D721Med (cell line): ENCODE measurements at regions not wholly inside any gene's neighbourhood (a gene's known extent, or its start where the extent isn't known, plus 50 kb on each side); places are given as distances from the start of the nearest gene placed in this dataset.

Source experiments
- DNase-seq: peaks from one replicate; pipeline ENCODE4 v3.0.0; 2011; ENCODE audit warnings: low spot score; ENCODE audit not compliant: insufficient read length
- FAIRE-seq: peaks from 2 replicates; lab custom pipeline; 2011; peaks lifted over from hg19 to GRCh38; lab: Jason Lieb, UNC
- CTCF ChIP-seq: IDR thresholded peaks from 2 replicates; pipeline ENCODE4 v1.5.1; 2012; ENCODE audit warnings: mild to moderate bottlenecking, control low read depth; ENCODE audit not compliant: insufficient read depth; ENCODE audit errors: missing control alignments

GRCh38 chr19:30743011-30743410, 370.8 kb downstream of the ZNF536 start:
- FAIRE-seq: no peak
- DNase-seq: no peak
- no peak for TF ChIP-seq CTCF

GRCh38 chr19:30742406-30742938, 370.3 kb downstream of the ZNF536 start:
- DNase-seq (no peak), FAIRE-seq (no peak)
- TF ChIP-seq CTCF: no peak

GRCh38 chr19:30741566-30741965, 369.4 kb downstream of the ZNF536 start:
- DNase-seq (no peak), FAIRE-seq (no peak)
- TF ChIP-seq CTCF: no peak

- DNase-seq (no peak), FAIRE-seq (no peak)
Observed at GRCh38 chr19:30739394-30739793, 367.2 kb downstream of the ZNF536 start.

GRCh38 chr19:30738047-30738446, 365.9 kb downstream of the ZNF536 start:
- no peak for FAIRE-seq
- no peak for DNase-seq
- TF ChIP-seq CTCF: no peak

More at GRCh38 chr19:30739394-30739793, 367.2 kb downstream of the ZNF536 start:
- no peak for TF ChIP-seq CTCF

- DNase-seq (no peak), FAIRE-seq (no peak)
- no peak for TF ChIP-seq CTCF
Observed at GRCh38 chr19:30734669-30735068, 362.5 kb downstream of the ZNF536 start.

- FAIRE-seq (no peak), DNase-seq (no peak)
- peak; percentile 44 for TF ChIP-seq CTCF
Observed at GRCh38 chr19:30733826-30734550, 361.8 kb downstream of the ZNF536 start.
